HCT116 (cell line): ENCODE measurements at regions not wholly inside any gene's neighbourhood (a gene's known extent, or its start where the extent isn't known, plus 50 kb on each side); places are given as distances from the start of the nearest gene placed in this dataset.

ENCODE experiments used
- ATAC-seq: fragments of 200-7000 bp; cut with Tn5 transposase; 2 replicates; pipeline ENCODE4 v1.9.1; 2020; ENCODE audit warnings: mild to moderate bottlenecking, moderate library complexity
- BruUV-seq: library from RNA; stranded (reverse); fragments of 400-500 nt; replicated peaks from 2 replicates; lab custom pipeline; 2021; lab: Mats Ljungman, UMichigan
- CTCF ChIA-PET: fragments of 300-600 bp; sonication (Branson Sonifier 250); formaldehyde crosslinking; loops from one replicate; lab custom pipeline; 2021; ENCODE audit warnings: antibody characterized with exemption; lab: Charles Lee
- POLR2A ChIA-PET: fragments of 300-600, 350-600 bp; sonication (Branson Sonifier 250); formaldehyde crosslinking; loops from one replicate; lab custom pipeline; 2021; ENCODE audit warnings: antibody characterized with exemption; lab: Charles Lee
- RAD21 ChIA-PET, 2 experiments: fragments of 300-600 bp; sonication (Branson Sonifier 250); formaldehyde crosslinking; loops; one replicate each; lab custom pipeline; 2023; ENCODE audit warnings: low total read pairs in 2 of 2; ENCODE audit not compliant: uncharacterized antibody in 2 of 2, unreplicated experiment in 2 of 2, low non-redundant PET in 1 of 2; lab: Charles Lee
- DNase-seq: peaks from one replicate; pipeline ENCODE4 v3.0.0-alpha.2; 2010; ENCODE audit warnings: low read depth, low spot score
- H2AFZ ChIP-seq: fragments of 200-600 bp; shearing (Covaris generic), sonication (generic); 2 replicates; pipeline ENCODE4 v1.6.1; 2017; ENCODE audit warnings: low read depth, mixed run types, mixed read lengths, antibody characterized with exemption, low read length; ENCODE audit not compliant: poor library complexity, severe bottlenecking
- H3K27ac ChIP-seq: 2 replicates; pipeline ENCODE4 v1.5.1; 2012; ENCODE audit warnings: low read depth, low read length
- H3K27me3 ChIP-seq: fragments of 200-600 bp; sonication (generic); 2 replicates; pipeline ENCODE4 v1.6.1; 2016; ENCODE audit warnings: mixed run types, low read length, mixed read lengths; ENCODE audit not compliant: insufficient read depth
- H3K36me3 ChIP-seq, 2 experiments: fragments of 200-500 bp in 1 of 2; fragments of 200-600 bp in 1 of 2; sonication (Bioruptor generic) in 1 of 2; sonication (generic) in 1 of 2; 2 replicates each; pipeline versions ENCODE4 v1.5.1 to v1.6.1; 2014 to 2016; ENCODE audit warnings: low read length in 2 of 2, inconsistent platforms in 1 of 2, mixed read lengths in 1 of 2, mixed run types in 1 of 2; ENCODE audit not compliant: insufficient read depth in 2 of 2, control insufficient read depth in 1 of 2
- H3K4me1 ChIP-seq, 2 experiments: fragments of 200-600 bp in 1 of 2; sonication (generic) in 1 of 2; 2 replicates each; pipeline versions ENCODE4 v1.5.1 to v1.6.1; 2012 to 2017; ENCODE audit warnings: low read length in 2 of 2, inconsistent platforms in 1 of 2, mild to moderate bottlenecking in 1 of 2, mixed read lengths in 1 of 2, mixed run types in 1 of 2, moderate library complexity in 1 of 2; ENCODE audit not compliant: insufficient read depth in 2 of 2, control insufficient read depth in 1 of 2
- H3K4me2 ChIP-seq: fragments of 200-600 bp; sonication (generic); 2 replicates; pipeline ENCODE4 v1.6.1; 2017; ENCODE audit warnings: mixed run types, low read length, mixed read lengths
- H3K4me3 ChIP-seq, 2 experiments: fragments of 200-600 bp in 1 of 2; sonication (generic) in 1 of 2; replicated peaks in 1 of 2; 2 replicates each; pipeline ENCODE4 v1.5.1; 2011 to 2016; ENCODE audit warnings: low read length in 2 of 2, control low read depth in 1 of 2, low read depth in 1 of 2, mild to moderate bottlenecking in 1 of 2, mixed read lengths in 1 of 2, mixed run types in 1 of 2
- H3K79me2 ChIP-seq: fragments of 200-600 bp; sonication (generic); 2 replicates; pipeline ENCODE4 v1.6.1; 2017; ENCODE audit warnings: mild to moderate bottlenecking, mixed run types, low read length, moderate library complexity, mixed read lengths; ENCODE audit not compliant: insufficient read depth
- H3K9ac ChIP-seq: fragments of 200-600 bp; sonication (generic); 2 replicates; pipeline ENCODE4 v1.6.1; 2016; ENCODE audit warnings: low read length, mixed read lengths
- H3K9me2 ChIP-seq: fragments of 200-600 bp; sonication (generic), shearing (Covaris generic); 2 replicates; pipeline ENCODE4 v1.6.1; 2017; ENCODE audit warnings: mixed run types, mild to moderate bottlenecking, moderate library complexity; ENCODE audit not compliant: insufficient read depth
- H3K9me3 ChIP-seq, 2 experiments: fragments of 200-500 bp in 1 of 2; fragments of 200-600 bp in 1 of 2; sonication (Bioruptor generic) in 1 of 2; sonication (generic) in 1 of 2; 2 replicates each; pipeline ENCODE4 v1.6.1; 2014 to 2017; ENCODE audit warnings: low read length in 2 of 2, mixed read lengths in 2 of 2, inconsistent platforms in 1 of 2, low read depth in 1 of 2, mild to moderate bottlenecking in 1 of 2, mixed run types in 1 of 2, moderate library complexity in 1 of 2; ENCODE audit not compliant: control insufficient read depth in 1 of 2, insufficient read depth in 1 of 2
- H4K20me1 ChIP-seq: fragments of 200-600 bp; sonication (generic), shearing (Covaris generic); 2 replicates; pipeline ENCODE4 v1.6.1; 2017; ENCODE audit warnings: mixed run types, mild to moderate bottlenecking, moderate library complexity; ENCODE audit not compliant: insufficient read depth
- CBX3 ChIP-seq: IDR thresholded peaks from 2 replicates; pipeline ENCODE4 v1.6.1; 2012; ENCODE audit warnings: low read depth
- CEBPB ChIP-seq: IDR thresholded peaks from 2 replicates; pipeline ENCODE4 v1.6.1; 2012; ENCODE audit warnings: low read depth
- CTCF ChIP-seq, 3 experiments: fragments of 200-600 bp in 1 of 3; sonication (generic) in 1 of 3; IDR thresholded peaks in 2 of 3; conservative IDR thresholded peaks in 1 of 3; 2 replicates each; pipeline ENCODE4 v1.5.1; 2012 to 2017; ENCODE audit warnings: low read depth in 2 of 3, low read length in 2 of 3, antibody characterized with exemption in 1 of 3, borderline replicate concordance in 1 of 3, control low read depth in 1 of 3, mild to moderate bottlenecking in 1 of 3, mixed read lengths in 1 of 3, mixed run types in 1 of 3, moderate library complexity in 1 of 3; ENCODE audit not compliant: insufficient read depth in 1 of 3
- EGR1 ChIP-seq: IDR thresholded peaks from 2 replicates; pipeline ENCODE4 v1.6.1; 2012; ENCODE audit warnings: low read depth
- ELF1 ChIP-seq: IDR thresholded peaks from 2 replicates; pipeline ENCODE4 v1.6.1; 2012; ENCODE audit warnings: low read depth, borderline replicate concordance
- EZH2 ChIP-seq: fragments of 200-600 bp; sonication (generic); IDR thresholded peaks from 2 replicates; pipeline ENCODE4 v1.6.1; 2017; ENCODE audit warnings: antibody characterized with exemption, mixed run types
- FOSL1 ChIP-seq: IDR thresholded peaks from 2 replicates; pipeline ENCODE4 v1.6.1; 2012; ENCODE audit warnings: low read depth
- POLR2A ChIP-seq: IDR thresholded peaks from 2 replicates; pipeline ENCODE4 v1.7.0; 2011; ENCODE audit warnings: borderline replicate concordance; ENCODE audit not compliant: insufficient read depth, insufficient read length; ENCODE audit errors: extremely low read depth
- POLR2AphosphoS5 ChIP-seq: IDR thresholded peaks from 2 replicates; pipeline ENCODE4 v1.6.1; 2011; ENCODE audit warnings: mild to moderate bottlenecking, low read depth, low read length, moderate library complexity
- REST ChIP-seq: IDR thresholded peaks from 2 replicates; pipeline ENCODE4 v1.6.1; 2012; ENCODE audit warnings: low read depth
- SIN3A ChIP-seq: IDR thresholded peaks from 2 replicates; pipeline ENCODE4 v1.6.1; 2012; ENCODE audit warnings: low read depth
- SP1 ChIP-seq: IDR thresholded peaks from 2 replicates; pipeline ENCODE4 v1.6.1; 2012; ENCODE audit warnings: low read depth
- SRF ChIP-seq: IDR thresholded peaks from 2 replicates; pipeline ENCODE4 v1.6.1; 2012; ENCODE audit warnings: low read depth
- YY1 ChIP-seq: IDR thresholded peaks from 2 replicates; pipeline ENCODE4 v1.6.1; 2011; ENCODE audit warnings: low read length, low read depth, moderate library complexity, mild to moderate bottlenecking; ENCODE audit not compliant: insufficient replicate concordance; ENCODE audit errors: extremely low read depth
- ZBTB33 ChIP-seq: IDR thresholded peaks from 2 replicates; pipeline ENCODE4 v1.6.1; 2011; ENCODE audit warnings: mild to moderate bottlenecking, low read length, moderate library complexity; ENCODE audit not compliant: insufficient replicate concordance; ENCODE audit errors: extremely low read depth
- intact Hi-C: fragments of 100-400 bp; cut with micrococcal nuclease; formaldehyde crosslinking; loops from 2 replicates; pipeline ENCODE4 v1.10.0; 2022

GRCh38 chr2:13462464-13462863 is 745.7 kb downstream of the TRIB2 start:
- H3K27me3 ChIP-seq, result no peaks in the 10 kb centered on the region
- no peak overlapping the region for H2AFZ ChIP-seq
- H3K79me2 ChIP-seq, result no peaks in the 10 kb centered on the region
- no peak for DNase-seq
- no peak overlapping the region for H3K4me3 ChIP-seq
- no peaks in the 10 kb centered on the region for H3K9me2 ChIP-seq
- ATAC-seq, result no peak
- no peaks in the 10 kb centered on the region for H3K36me3 ChIP-seq
- H3K4me2 ChIP-seq, result no peak overlapping the region
- no peak overlapping the region for H3K27ac ChIP-seq
- ChIA-PET POLR2A (no interaction called here), CTCF (no interaction called here), RAD21 (no interaction called here)
- H3K9ac ChIP-seq, result no peak overlapping the region
- no peaks in the 10 kb centered on the region for H3K4me1 ChIP-seq
- peaks cover 10 to 13% of the 10 kb centered on the region in 2 experiments; a peak in 2 of 4 replicates for H3K9me3 ChIP-seq
- intact Hi-C loops, result no loop called here
- BruUV-seq, result no TSS peak
- TF ChIP-seq SIN3A, result no peak
- no peak for TF ChIP-seq SP1
- no peak for TF ChIP-seq POLR2AphosphoS5
- no peak for TF ChIP-seq ZBTB33
- TF ChIP-seq YY1, result no peak
- TF ChIP-seq SRF, result no peak
- no peak for TF ChIP-seq CBX3
- no peak for TF ChIP-seq EGR1
- no peak for TF ChIP-seq FOSL1
- TF ChIP-seq CEBPB, result no peak
- H4K20me1 ChIP-seq, result no peaks in the 10 kb centered on the region

GRCh38 chr2:13466076-13466475 is 749.3 kb downstream of the TRIB2 start:
- H3K9ac ChIP-seq, result no peak overlapping the region
- no peaks in the 10 kb centered on the region for H3K27me3 ChIP-seq
- H3K79me2 ChIP-seq, result no peaks in the 10 kb centered on the region
- H3K4me2 ChIP-seq, result no peak overlapping the region
- intact Hi-C loops, result no loop called here
- no peak overlapping the region for H3K4me3 ChIP-seq
- H3K9me3 ChIP-seq, result peaks cover 4 to 15% of the 10 kb centered on the region in 2 experiments; a peak in 3 of 4 replicates
- DNase-seq, result no peak
- no peak for ATAC-seq
- POLR2A ChIA-PET, result no interaction called here
- CTCF ChIA-PET, result no interaction called here
- no peaks in the 10 kb centered on the region for H3K4me1 ChIP-seq
- no peaks in the 10 kb centered on the region for H3K9me2 ChIP-seq
- RAD21 ChIA-PET, result no interaction called here
- H2AFZ ChIP-seq, result no peak overlapping the region
- no TSS peak for BruUV-seq
- H3K36me3 ChIP-seq, result no peaks in the 10 kb centered on the region
- no peaks in the 10 kb centered on the region for H4K20me1 ChIP-seq
- H3K27ac ChIP-seq, result no peak overlapping the region
- TF ChIP-seq CTCF (IDR thresholded peaks at IDR 0.05 in 2 of 3, conservative IDR thresholded peaks at IDR 0.05 in 1 of 3; ENCODE audit: borderline replicate concordance in 1 of 3, insufficient read depth in 1 of 3, low read depth in 2 of 3, low read length in 2 of 3), result no peak
- TF ChIP-seq CEBPB, result no peak
- TF ChIP-seq SIN3A, result no peak
- no peak for TF ChIP-seq ELF1
- no peak for TF ChIP-seq REST
- TF ChIP-seq POLR2A, result no peak
- no peak for TF ChIP-seq FOSL1
- no peak for TF ChIP-seq SRF
- TF ChIP-seq EZH2, result no peak
